ENCODE measurements at regions not wholly inside any gene's neighbourhood (a gene's known extent, or its start where the extent isn't known, plus 50 kb on each side); places are given as distances from the start of the nearest gene placed in this dataset.

DNA sequence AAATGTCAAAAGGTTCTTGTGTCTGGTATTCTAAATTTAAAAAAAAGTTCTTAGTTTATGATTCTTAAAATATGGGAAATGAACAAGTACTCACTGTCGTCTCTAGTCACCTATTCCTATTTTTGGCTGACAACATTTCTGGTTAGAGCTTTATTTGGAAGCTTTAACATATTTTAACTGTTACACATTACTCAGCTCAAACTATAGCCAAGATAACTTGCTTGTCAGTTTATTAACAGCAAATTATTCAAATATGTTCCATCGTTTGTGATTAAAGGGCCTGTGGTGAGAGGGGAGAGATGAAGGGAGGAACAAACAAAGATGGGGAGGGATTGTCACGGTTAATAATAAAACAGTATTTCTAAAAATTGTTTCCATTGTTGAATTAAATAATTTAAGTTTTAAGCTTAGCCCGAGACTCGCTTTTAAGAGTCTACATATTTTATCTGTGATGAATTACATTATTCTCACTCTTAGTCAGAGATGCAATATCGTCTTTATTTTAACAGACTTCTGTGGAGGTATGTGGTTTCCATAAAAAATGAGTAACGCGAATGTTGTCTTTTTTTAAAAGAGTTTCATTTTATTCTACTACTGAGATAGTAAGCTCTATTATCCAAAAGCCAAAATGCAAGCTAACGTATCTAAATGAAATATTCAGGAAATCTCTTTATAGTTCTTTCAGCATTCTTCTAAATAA, 321.9 kb upstream of the PMFBP1 start:
- TF ChIP-seq CTCF (IDR thresholded peaks at IDR 0.05 in 2 of 3, conservative IDR thresholded peaks at IDR 0.05 in 1 of 3; ENCODE audit: borderline replicate concordance in 1 of 3, insufficient read depth in 1 of 3, low read depth in 2 of 3, low read length in 2 of 3) = no peak
- TF ChIP-seq EZH2 (IDR thresholded peaks at IDR 0.05) = no peak
- no peak for TF ChIP-seq YY1 (IDR thresholded peaks at IDR 0.05; ENCODE audit: extremely low read depth, insufficient replicate concordance, low read depth, low read length)
- no peak for TF ChIP-seq EGR1 (IDR thresholded peaks at IDR 0.05; ENCODE audit: low read depth)
- no peak for TF ChIP-seq MAX (IDR thresholded peaks at IDR 0.05)
- no peak for TF ChIP-seq POLR2AphosphoS5 (IDR thresholded peaks at IDR 0.05; ENCODE audit: low read depth, low read length)
- TF ChIP-seq ZFX (IDR thresholded peaks at IDR 0.05) = no peak

Measured in HCT116 (cell line).